ENCODE measurements at regions not wholly inside any gene's neighbourhood (a gene's known extent, or its start where the extent isn't known, plus 50 kb on each side); places are given as distances from the start of the nearest gene placed in this dataset.

- peaks cover 95% of the 10 kb centered on the region for H3K27me3 Mint-ChIP-seq (ENCODE audit: unreplicated experiment)
- DNase-seq = no peak
- TF ChIP-seq CTCF (IDR thresholded peaks at IDR 0.05; ENCODE audit: unreplicated experiment) = no peak
- H3K36me3 Mint-ChIP-seq (ENCODE audit: insufficient read depth, unreplicated experiment) = no peaks in the 10 kb centered on the region
- no peak overlapping the region for H3K4me3 Mint-ChIP-seq (ENCODE audit: low read depth, unreplicated experiment)
- CTCF ChIA-PET = interaction anchor here (0.5 to 0.8 kb wide), 3 partner anchors 39 to 463 kb away, joined by 3 to 4 read pairs (median 3); no protein-coding TSS in a partner anchor
- BruUV-seq (replicated peaks) = no TSS peak
- no peak overlapping the region for H3K27ac Mint-ChIP-seq (ENCODE audit: unreplicated experiment)
- intact Hi-C loops (cut with micrococcal nuclease; ENCODE audit: unreplicated experiment) = no loop called here
- no peaks in the 10 kb centered on the region for H3K9me3 Mint-ChIP-seq (ENCODE audit: low read depth, unreplicated experiment)
- H3K4me1 Mint-ChIP-seq (ENCODE audit: low read depth, unreplicated experiment) = no peaks in the 10 kb centered on the region
Measured at GRCh38 chr17:51397361-51398127, 137.2 kb downstream of the UTP18 start.

GRCh38 chr17:51398128-51398525 is 137.8 kb downstream of the UTP18 start:
- BruUV-seq (replicated peaks) = no TSS peak
- CTCF ChIA-PET = interaction anchor here (0.5 kb wide), 1 partner anchor 313 kb away, joined by 3 read pairs; no protein-coding TSS in a partner anchor
- H3K27ac Mint-ChIP-seq (ENCODE audit: unreplicated experiment) = no peak overlapping the region
- peaks cover 95% of the 10 kb centered on the region for H3K27me3 Mint-ChIP-seq (ENCODE audit: unreplicated experiment)
- H3K9me3 Mint-ChIP-seq (ENCODE audit: low read depth, unreplicated experiment) = no peaks in the 10 kb centered on the region
- no peak for TF ChIP-seq CTCF (IDR thresholded peaks at IDR 0.05; ENCODE audit: unreplicated experiment)
- H3K4me1 Mint-ChIP-seq (ENCODE audit: low read depth, unreplicated experiment) = no peaks in the 10 kb centered on the region
- intact Hi-C loops (cut with micrococcal nuclease; ENCODE audit: unreplicated experiment) = no loop called here
- H3K4me3 Mint-ChIP-seq (ENCODE audit: low read depth, unreplicated experiment) = no peak overlapping the region
- H3K36me3 Mint-ChIP-seq (ENCODE audit: insufficient read depth, unreplicated experiment) = no peaks in the 10 kb centered on the region
- no peak for DNase-seq

GRCh38 chr17:51398687-51399086 is 138.3 kb downstream of the UTP18 start:
- H3K36me3 Mint-ChIP-seq (ENCODE audit: insufficient read depth, unreplicated experiment) = no peaks in the 10 kb centered on the region
- TF ChIP-seq CTCF (IDR thresholded peaks at IDR 0.05; ENCODE audit: unreplicated experiment) = no peak
- peaks cover 95% of the 10 kb centered on the region for H3K27me3 Mint-ChIP-seq (ENCODE audit: unreplicated experiment)
- no TSS peak for BruUV-seq (replicated peaks)
- H3K9me3 Mint-ChIP-seq (ENCODE audit: low read depth, unreplicated experiment) = no peaks in the 10 kb centered on the region
- no peak overlapping the region for H3K27ac Mint-ChIP-seq (ENCODE audit: unreplicated experiment)
- no peak overlapping the region for H3K4me3 Mint-ChIP-seq (ENCODE audit: low read depth, unreplicated experiment)
- intact Hi-C loops (cut with micrococcal nuclease; ENCODE audit: unreplicated experiment) = no loop called here
- H3K4me1 Mint-ChIP-seq (ENCODE audit: low read depth, unreplicated experiment) = no peaks in the 10 kb centered on the region
- no peak for DNase-seq
- CTCF ChIA-PET = no interaction called here

GRCh38 chr17:51401279-51401678 is 140.9 kb downstream of the UTP18 start:
- Mint-ChIP-seq H3K4me1 (ENCODE audit: low read depth, unreplicated experiment) (no peaks in the 10 kb centered on the region), H3K9me3 (ENCODE audit: low read depth, unreplicated experiment) (no peaks in the 10 kb centered on the region), H3K36me3 (ENCODE audit: insufficient read depth, unreplicated experiment) (no peaks in the 10 kb centered on the region), H3K27ac (ENCODE audit: unreplicated experiment) (no peak overlapping the region), H3K4me3 (ENCODE audit: low read depth, unreplicated experiment) (no peak overlapping the region), H3K27me3 (ENCODE audit: unreplicated experiment) (peaks cover 93% of the 10 kb centered on the region)
- BruUV-seq (replicated peaks) = no TSS peak
- intact Hi-C loops (cut with micrococcal nuclease; ENCODE audit: unreplicated experiment) = no loop called here
- no peak for DNase-seq
- CTCF ChIA-PET = no interaction called here
- no peak for TF ChIP-seq CTCF (IDR thresholded peaks at IDR 0.05; ENCODE audit: unreplicated experiment)
